NCI-H1105 treated with DMSO at 0.1 percent for 48 hours (cell line): ENCODE measurements at regions not wholly inside any gene's neighbourhood (a gene's known extent, or its start where the extent isn't known, plus 50 kb on each side); places are given as distances from the start of the nearest gene placed in this dataset.

ENCODE experiments used
- DNase-seq: peaks from one replicate; lab custom pipeline; 2025; lab: John Stamatoyannopoulos, UW

GRCh38 chr2:200013906-200014305, 58.5 kb downstream of the MAIP1 start:
- no peak for DNase-seq

- DNase-seq: no peak
Measured at GRCh38 chr2:200021449-200022114, 66.2 kb downstream of the MAIP1 start.

- no peak for DNase-seq
Measured at GRCh38 chr2:200022511-200022910, 67.1 kb downstream of the MAIP1 start.

GRCh38 chr2:200023570-200023969, 68.2 kb downstream of the MAIP1 start:
- no peak for DNase-seq

- no peak for DNase-seq
Measured at GRCh38 chr2:200025717-200026116, 70.3 kb downstream of the MAIP1 start.

GRCh38 chr2:200026332-200027230, 71.2 kb downstream of the MAIP1 start:
- no peak for DNase-seq

- no peak for DNase-seq
Measured at GRCh38 chr2:200028998-200029397, 73.6 kb downstream of the MAIP1 start.

GRCh38 chr2:200032895-200033294, 77.5 kb downstream of the MAIP1 start:
- no peak for DNase-seq

GRCh38 chr2:200033929-200034328, 78.5 kb downstream of the MAIP1 start:
- no peak for DNase-seq

- DNase-seq: no peak
Measured at GRCh38 chr2:200034816-200035215, 79.4 kb downstream of the MAIP1 start.

- no peak for DNase-seq
Measured at GRCh38 chr2:200039724-200040650, 84.6 kb downstream of the MAIP1 start.

- DNase-seq: no peak
Measured at GRCh38 chr2:200040831-200041230, 85.4 kb downstream of the MAIP1 start.

GRCh38 chr2:200041639-200042038, 86.3 kb downstream of the MAIP1 start:
- DNase-seq: no peak

GRCh38 chr2:200042102-200042735, 86.8 kb downstream of the MAIP1 start:
- no peak for DNase-seq

- no peak for DNase-seq
Measured at GRCh38 chr2:200042944-200043343, 87.6 kb downstream of the MAIP1 start.

- DNase-seq: no peak
Measured at GRCh38 chr2:200044453-200044852, 89.1 kb downstream of the MAIP1 start.

GRCh38 chr2:200048421-200048820, 93.0 kb downstream of the MAIP1 start:
- DNase-seq: no peak

- DNase-seq: no peak
Measured at GRCh38 chr2:200049086-200049485, 93.7 kb downstream of the MAIP1 start.

- no peak for DNase-seq
Measured at GRCh38 chr2:200050921-200051610, 95.7 kb downstream of the MAIP1 start.

GRCh38 chr2:200051611-200051945, 96.2 kb downstream of the MAIP1 start:
- DNase-seq: no peak

GRCh38 chr2:200052627-200053026, 97.2 kb downstream of the MAIP1 start:
- no peak for DNase-seq
